CD4-positive, alpha-beta T cell treated with Interleukin-15 for 4 hours (primary cell): ENCODE measurements at regions not wholly inside any gene's neighbourhood (a gene's known extent, or its start where the extent isn't known, plus 50 kb on each side); places are given as distances from the start of the nearest gene placed in this dataset.

Source experiments
- DNase-seq: peaks from one replicate; pipeline ENCODE4 v3.0.0-alpha.2; 2020; ENCODE audit warnings: low spot score

DNA sequence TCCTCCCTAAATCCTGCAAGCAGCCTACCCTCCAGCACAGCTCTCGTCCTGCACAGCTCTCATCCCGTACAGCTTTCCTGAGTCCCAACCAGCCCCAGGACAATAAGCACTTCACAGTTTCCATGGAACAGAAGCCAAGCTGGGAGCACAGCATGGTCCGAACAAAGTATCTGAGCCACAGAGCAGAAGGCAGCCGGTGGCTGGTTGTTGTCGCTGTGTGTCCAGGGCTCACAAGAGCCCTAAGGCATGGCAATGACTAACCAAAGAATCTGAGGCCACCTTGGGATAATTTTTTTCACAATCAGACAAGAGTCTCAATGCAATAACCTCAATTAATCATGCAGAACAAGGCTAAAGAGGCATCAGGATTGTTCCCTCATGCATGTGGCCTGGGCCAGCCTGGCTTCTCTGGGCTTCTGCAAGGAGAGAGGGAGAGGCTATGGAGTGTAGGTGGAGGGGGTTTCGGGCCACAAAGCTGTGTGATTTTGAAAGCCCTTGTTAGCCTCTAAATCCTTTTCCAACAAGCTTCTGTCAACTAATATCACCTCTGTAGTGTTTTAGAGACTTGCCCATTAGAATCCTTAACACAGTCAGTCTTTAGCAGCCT lies 323.4 kb downstream of the PIK3R1 start:
- DNase-seq = no peak

DNA sequence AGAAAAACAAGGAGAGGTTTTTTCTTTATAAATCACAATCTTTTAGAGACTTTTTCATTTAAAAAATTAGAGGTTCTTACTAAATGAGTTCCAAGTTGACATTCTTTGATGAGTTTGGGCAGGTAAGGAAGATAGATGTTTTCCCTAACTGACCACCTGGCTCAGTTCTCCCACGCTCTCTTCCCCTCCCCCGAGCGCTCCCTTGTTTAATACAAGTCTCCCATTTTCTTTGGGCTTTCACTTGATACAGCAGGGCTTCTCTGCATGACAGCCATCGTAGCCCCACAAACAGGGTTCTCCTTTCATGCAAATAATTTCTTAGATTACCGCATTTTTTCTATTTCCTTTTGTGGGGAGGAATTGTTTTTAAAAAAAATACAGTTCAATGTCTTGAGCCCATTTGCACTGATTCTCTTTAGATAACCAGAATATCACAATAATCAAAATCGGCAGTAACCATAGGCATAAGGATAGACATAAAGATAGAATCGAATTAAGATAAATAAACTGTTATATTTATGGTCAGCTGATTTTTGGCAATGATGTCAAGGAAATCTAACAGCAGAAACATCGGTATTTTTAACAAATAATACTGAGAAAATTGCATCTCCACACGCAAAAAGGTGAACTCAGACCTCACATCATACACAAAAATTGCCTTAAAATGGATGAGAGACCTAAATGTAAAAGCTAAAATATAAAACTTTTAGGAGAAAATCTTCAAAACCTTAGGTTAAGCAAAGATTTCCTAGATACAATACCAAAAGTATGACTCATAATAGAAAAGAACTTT lies 325.4 kb downstream of the PIK3R1 start:
- DNase-seq = no peak

DNA sequence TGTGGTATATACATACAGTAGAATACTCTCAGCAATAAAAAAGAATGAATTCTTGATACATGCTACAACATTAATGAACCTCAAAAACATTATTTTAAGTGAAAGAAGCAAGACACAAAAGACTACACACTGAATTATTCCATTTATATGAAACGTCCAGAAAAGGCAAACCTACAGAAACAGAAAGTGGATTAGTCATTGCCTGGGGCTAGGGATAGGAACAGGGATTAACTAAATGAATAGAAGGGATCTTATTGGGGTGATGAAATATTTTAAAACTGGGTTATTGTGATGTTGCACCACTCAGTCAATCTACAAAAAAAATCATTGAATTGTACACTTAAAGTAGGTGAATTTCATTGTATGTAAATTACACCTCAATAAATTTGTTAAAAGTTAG lies 326.7 kb downstream of the PIK3R1 start:
- DNase-seq = no peak

DNA sequence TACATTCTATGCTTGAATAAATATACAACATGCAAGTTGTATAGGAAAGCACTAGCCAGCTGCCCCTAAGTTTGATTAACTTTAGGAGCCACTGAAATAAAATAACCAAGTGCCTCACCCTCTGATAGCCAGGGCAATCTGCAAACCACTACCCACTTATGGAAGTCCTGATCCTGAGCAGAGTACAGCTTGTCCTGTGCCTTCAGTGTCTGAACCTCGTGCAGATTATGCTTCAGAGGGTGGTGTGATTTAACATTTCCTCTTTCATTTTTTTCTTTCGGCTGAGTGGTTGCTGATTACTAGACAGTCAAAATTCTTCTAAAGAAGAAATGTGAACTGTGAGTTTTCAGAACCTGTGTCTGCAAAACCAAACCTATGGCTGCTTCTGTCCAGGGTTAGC lies 327.7 kb downstream of the PIK3R1 start:
- DNase-seq = no peak

DNA sequence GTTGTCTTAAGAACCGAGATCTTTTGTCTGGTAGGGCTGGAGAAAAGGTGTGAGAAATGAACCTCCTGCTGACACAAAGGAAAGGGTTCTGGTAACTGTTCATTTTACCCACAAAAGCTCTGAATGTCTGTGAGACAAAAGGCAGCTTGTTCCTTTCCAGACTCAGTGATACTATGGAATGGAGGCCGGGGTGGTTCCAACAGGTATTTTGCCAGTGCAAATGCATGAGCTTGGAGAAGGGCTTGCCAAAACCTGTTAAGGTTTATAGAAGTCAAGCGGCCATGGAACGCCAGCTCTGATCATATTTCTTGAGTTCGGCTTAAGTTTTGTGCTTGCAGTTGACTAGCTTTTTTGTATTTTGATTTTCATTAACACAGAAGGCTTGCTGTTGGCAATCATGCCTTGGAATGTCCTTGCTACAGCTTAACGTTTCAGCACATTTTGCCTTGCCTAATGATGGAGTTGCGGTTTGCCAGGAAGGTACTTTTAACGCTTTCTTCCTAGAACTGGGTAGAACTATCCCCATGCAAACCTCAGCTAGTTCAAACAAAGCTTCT lies 328.6 kb downstream of the PIK3R1 start:
- no peak for DNase-seq

DNA sequence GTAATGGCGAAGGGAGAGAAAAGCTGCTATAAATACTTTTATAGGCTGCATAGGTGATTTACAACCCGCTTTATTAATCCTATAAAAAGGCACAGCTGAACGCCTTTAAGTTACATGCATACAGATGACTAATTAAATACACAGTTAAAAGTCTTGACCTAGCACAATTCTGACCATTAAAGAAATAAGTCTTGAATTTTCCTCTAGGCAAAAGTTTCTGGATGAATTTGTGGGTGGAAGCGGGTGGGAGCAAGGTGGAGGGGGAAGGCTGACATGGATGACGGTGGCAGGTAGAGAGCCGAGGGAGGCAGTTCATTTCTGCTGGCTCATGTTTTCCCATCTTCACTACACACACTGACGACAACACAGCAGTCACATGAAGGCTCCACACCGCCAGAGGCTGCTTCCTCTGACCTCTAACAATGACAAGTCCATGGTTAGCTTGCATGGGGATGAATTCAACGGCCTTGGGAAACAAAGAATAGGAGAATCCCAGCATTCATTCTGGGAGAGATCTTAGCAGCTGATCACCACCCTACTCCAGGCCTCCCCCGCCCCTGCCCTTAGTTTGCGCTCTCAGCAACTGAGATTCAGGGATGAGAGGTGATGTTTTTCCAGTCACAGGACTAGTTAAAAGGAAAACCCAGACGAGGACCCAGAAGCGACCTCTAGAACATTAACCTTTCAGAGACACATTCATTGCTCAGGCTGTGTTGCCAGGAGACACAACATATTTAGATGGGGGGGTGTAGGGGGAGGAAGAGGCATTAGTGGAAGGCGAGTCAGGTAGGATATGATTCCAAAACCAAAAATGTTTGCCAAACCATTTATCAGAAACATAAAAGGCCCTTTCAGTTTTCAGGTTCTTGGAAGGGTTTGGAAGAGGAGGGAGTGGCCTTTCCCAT lies 329.3 kb downstream of the PIK3R1 start:
- no peak for DNase-seq

DNA sequence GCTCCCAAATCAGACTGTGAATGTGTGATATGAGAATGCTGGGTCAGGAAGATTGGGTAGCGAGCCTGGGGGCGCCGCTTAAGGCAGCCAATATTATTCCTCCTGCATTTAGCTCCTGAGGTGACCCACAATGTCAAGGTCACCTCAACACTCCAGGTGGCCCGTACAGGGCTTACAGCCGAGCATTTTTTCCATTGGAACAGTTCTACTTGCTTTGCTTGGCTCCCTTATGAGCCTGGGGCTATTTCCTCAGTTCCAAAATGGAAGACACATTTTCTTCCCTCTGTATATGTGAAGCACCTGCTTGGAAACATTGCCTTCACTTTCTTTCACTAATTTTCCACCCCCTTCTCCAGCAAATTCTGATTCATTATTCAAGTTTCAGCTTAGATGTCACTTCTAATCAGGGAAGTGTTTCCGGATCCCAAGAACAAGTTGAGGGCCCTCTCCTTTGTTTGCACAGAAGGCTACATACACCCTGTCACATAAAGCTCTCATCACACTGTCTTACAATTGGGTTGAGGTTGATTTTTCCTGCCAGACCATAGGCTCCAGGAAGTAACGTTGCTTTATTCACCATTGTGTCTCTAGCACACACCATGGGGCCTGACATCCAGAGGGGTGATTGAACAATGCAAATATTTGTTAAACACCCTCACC lies 330.2 kb downstream of the PIK3R1 start:
- no peak for DNase-seq

DNA sequence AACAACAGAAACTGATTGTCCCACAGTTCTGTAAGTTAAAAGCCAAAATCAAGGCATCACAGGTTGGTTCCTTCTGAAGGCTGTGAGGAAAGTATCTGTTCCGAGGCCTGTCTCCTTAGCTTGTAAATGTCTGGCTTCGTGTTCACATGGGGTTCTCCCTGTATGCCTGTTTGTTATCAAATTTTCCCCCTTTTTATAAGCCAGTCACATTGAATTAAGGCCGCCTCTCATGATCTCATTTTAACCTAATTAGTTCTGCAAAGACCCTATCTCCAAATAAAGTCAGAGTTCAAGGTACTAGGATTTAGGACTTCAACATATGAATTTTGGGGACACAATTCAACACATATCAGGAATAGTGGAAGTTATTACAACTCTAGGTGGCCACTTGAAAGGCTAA lies 331.5 kb downstream of the PIK3R1 start:
- DNase-seq = no peak

DNA sequence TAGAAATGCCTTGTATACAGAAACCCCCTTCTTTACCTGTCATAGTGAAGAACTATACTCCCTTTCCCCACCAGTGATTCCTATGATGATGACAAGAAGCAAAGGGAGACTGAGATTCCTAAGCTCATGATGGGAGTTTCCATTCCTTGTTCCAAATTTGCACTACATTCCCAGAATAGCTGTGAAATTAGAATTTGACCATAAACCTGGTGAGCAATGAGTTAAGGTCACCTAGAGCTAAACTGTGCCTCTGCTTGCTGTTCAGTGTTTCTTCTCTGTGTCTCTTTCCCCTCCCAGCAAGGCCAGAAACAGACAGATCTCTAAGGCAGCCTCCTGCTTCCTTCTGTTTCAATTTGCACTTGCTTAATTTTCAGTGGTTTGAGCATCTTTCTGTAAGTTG lies 332.1 kb downstream of the PIK3R1 start:
- no peak for DNase-seq

DNA sequence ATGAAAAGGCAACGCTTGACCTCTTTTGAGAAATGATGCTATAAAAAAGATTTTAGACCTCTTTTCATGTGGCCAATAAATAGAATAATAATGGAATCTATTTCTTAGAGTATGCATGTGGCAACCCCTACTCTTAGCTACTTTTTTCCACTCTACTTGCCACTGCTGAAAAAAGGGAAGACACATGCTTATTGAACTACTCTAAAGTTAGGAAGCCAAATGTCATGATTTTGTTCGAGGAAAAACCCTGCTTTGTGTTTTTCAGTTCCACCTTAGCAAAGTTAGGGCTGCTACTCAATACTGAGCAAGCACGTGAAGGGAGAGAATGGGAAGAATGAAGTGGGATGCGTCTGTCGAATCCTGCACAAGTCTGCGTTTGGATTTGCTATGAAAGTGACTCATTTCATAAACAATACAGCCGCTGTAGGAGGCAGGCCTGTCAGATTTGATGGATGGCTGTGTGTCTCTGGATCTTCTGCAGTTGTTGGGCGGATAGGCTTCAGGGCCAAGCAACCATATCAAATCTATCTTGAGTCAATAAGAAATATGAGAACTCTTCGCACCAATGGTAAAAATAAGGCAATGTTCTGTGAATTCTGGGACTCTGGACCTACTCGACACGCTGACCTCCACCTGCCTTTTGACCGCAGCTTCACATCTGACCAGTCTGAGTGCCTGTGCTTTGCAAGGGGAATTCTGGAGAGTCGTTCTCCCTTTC lies 333.6 kb downstream of the PIK3R1 start:
- DNase-seq = no peak

DNA sequence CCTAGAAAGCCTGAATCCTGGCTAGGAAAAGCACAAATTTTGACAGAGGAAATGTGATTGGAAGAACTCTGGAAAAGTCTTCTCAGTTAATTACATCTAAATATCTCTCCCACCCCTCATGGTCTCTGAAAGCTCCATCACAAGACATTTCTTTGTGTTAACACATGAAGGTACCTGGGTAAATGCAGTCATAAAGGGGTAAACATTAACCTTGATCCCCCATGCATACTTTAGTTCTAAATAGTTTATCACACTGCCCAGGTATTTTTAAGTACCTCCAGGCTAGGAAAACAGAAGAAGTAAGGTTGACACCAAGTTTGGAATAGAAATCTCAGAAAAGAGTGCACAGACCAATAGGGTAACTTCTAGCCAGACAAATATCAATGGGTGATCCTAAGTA lies 334.5 kb downstream of the PIK3R1 start:
- DNase-seq = no peak

DNA sequence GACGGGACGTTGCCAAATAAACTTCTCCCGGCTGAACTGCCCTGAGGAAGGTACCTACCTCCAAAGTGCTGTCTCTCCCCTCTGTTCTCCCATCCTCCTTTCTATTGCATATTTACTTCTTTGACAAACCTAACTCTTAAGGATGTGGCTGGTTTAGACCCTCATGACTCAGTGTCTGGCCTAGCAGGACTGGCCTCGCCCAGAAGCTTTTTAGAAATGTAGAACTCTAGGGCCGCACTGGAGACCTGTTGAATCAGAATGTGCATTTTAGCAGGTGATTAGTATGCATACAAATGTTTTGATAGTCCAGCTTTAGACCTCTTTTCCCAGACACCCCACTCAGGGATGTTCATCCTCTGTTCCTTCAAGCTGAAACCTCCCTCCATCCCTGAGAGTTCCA lies 335.9 kb downstream of the PIK3R1 start:
- DNase-seq = no peak

DNA sequence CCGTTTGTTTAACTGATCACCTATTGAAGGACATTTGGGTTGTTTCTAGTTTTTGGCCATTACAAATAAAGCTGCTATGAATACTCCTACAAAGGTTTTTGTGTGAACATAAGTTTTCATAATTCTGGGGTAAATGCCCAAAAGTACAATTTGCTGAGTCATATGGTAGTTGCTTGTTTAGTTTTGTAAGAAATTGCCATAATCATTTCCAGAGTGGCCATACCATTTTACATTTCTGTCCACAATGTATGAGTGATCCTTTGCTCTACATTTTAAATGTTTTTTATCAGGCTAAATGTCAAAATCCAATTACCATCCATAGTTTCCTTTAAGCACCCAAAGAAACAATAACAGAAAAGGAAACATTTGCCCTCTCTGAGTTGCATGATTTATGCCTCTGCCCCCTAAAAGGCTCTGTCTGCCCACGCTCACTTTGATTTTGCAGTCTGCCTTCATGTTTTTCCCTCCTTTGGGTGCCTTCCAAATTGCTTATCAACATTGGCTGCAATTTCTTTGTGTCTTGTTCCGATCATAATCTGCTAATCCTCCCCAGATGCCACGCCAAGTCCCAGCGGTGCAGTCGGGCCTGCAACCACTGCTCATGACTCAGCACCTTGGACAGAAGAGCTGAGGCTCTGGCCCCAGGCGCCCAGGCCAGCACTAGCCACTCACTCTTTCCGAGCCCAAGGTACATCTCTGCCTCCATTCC lies 339.2 kb downstream of the PIK3R1 start:
- no peak for DNase-seq

DNA sequence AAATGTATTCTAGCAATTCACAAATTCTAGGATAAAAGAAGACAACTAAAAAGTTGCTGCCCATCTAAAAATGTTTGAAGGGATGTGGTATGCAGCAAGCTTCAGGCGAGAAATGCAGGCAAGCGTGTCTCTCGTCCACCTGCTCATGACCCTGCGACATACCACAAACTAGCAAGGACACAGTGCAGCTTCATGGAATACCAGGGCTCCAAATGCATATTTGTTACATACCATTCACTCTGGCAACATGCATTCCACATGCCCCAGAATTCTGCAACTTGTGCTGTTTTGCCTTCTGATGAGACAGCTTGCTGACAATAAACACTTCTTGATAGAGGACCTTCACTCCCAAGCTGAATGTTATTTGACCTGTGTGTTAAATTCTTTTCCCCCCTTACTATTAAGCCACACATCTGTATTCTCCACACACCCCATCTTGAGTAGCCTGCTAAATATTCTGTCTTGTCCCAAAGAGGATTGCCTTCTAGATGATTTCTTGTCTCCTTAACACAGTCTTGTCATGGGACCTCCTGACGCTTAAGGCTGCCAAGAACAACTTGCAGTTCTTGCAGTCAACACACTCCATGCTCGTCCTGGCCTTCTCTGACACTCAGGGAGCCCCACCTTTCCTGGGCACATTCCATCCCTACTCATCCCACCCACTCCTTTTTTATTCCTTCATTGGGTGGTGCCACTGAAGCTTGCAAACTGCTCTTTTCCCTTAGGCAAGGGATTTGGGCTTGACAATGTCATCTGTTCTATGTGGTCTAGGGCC lies 340.5 kb downstream of the PIK3R1 start:
- no peak for DNase-seq

DNA sequence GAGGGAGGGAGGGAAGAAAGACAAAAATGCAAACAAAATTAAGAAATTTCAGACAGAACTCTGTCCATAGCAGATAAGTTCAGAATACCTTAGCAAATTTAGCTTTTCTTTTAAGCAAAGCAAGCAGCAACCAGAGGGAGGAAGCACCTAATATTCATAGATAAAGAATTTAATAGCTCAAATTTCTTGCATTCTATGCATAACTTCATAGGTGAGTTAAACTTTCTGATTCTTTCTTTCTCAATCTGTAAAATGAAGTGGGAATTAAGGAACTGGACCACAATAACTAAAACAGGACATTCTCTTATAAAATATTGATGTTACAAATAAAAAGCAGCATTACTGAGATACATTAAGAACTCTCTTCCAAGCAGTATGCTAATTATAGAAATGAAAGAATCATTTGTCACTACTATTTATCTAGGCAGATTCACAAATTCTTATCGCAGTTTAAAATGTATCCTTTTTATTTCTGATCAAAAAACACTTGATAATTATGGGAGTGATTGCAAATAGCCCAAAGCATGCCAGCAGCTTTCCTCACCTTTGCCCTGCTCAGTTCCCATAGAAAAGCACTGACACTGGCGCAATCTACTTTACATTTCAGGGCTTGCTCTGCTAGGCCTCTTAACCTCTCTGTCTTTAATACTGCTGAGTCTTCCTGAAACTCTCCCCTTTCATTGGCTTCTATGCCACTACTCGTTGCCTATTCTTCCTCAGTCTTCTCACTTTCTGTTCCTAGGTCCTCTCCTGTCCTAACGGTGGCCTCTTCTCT lies 341.8 kb downstream of the PIK3R1 start:
- no peak for DNase-seq

DNA sequence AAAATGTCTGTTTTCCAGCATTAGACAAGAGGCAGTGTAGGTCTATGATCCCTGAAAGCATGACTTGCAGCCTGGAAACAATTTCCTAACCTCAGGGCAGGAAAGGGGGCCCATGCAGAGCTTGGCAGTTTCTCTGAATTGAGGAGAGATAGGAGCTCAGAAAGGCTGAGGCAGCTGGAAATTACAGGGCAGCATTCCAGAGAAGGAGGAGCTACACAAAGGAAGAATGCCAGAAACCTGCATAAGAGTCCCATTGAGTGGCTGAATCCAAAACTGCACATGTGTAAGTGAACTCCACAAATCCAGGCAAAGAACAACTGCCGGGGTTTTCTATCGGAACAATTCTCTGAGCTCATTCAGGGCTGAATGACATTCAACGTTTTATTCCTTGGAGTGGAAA lies 346.8 kb downstream of the PIK3R1 start:
- no peak for DNase-seq

DNA sequence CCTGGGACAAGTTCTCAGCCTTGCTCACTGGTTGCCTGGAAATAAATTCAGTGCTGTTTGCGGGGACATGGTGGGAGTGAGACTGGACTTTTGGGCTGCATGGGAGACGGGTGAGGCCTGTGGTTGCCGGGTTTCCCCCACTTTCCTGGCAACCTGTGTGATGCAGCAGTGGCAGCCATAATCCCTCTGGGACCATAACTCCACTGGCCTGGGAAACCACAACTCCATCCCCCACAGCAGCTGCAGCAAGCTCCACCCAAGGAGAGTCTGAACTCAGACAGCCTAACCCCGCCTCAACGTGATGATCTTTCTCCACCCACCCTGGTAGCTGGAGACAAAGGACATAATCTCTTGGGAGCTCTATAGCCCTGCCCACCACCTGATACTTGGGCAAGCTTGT lies 349.9 kb downstream of the PIK3R1 start:
- no peak for DNase-seq

DNA sequence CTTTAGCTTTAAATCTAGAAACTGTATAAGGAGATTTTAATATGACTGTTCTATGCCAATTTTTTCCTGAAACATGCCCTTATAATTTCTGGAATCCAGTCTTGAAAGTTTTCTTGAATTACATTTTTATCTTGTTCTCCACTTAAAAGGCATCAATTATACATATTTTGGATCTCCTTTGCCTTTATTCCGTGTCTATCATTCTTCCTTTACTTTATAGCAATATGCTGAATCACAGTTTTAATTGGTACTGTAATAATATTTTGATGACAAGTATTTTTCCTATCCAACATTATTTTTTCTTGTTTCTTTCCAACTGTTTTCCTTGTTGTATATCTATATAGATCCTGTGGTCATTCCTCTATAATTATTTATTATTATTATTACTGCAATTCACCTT lies 361.2 kb downstream of the PIK3R1 start:
- no peak for DNase-seq

DNA sequence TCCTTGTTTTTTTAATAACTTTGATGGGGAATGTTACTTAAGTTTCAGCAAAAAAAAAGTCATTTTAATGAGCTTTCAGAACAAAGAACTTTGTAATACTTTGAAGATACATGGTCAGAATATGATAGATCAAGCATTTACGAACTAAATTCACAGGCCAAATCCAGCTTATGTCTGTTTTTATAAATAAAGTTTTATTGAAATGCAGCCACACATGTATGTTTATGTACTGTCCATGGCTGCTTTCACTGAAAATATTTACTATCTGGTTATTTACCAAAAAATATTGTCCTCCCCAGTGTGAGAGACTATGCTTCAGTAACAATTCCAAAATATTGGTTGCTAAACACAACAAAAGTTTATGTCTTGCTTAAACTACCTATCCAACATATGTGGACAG lies 366.7 kb downstream of the PIK3R1 start:
- no peak for DNase-seq
